GM13976 (cell line): ENCODE measurements at regions not wholly inside any gene's neighbourhood (a gene's known extent, or its start where the extent isn't known, plus 50 kb on each side); places are given as distances from the start of the nearest gene placed in this dataset.

Source experiments
- DNase-seq: peaks from one replicate; pipeline ENCODE4 v3.0.0; 2012; ENCODE audit warnings: low spot score
- CTCF ChIP-seq: IDR thresholded peaks from 2 replicates; pipeline ENCODE4 v1.5.1; 2012; ENCODE audit warnings: borderline replicate concordance, mild to moderate bottlenecking; ENCODE audit not compliant: insufficient read depth; ENCODE audit errors: extremely low read depth, missing control alignments, control extremely low read depth
- in situ Hi-C: fragments of 300-500 bp; cut with MboI; formaldehyde crosslinking; loops from one replicate; pipeline ENCODE4 v1.12.0; 2022; ENCODE audit warnings: low sequenced_read_pairs, mixed read lengths, inconsistent platforms; ENCODE audit not compliant: unreplicated experiment

GRCh38 chr7:46723742-46724141 lies 802.7 kb upstream of the IGFBP3 start:
- TF ChIP-seq CTCF = no peak
- DNase-seq = no peak
- in situ Hi-C loops = no loop called here

GRCh38 chr7:46723003-46723402 lies 801.9 kb upstream of the IGFBP3 start:
- TF ChIP-seq CTCF = no peak
- in situ Hi-C loops = no loop called here

GRCh38 chr7:46720761-46721160 lies 799.7 kb upstream of the IGFBP3 start:
- TF ChIP-seq CTCF = no peak
- no peak for DNase-seq
- in situ Hi-C loops = no loop called here

More at GRCh38 chr7:46723003-46723402, 801.9 kb upstream of the IGFBP3 start:
- DNase-seq = no peak

GRCh38 chr7:46719616-46720015 lies 798.5 kb upstream of the IGFBP3 start:
- in situ Hi-C loops = no loop called here
- TF ChIP-seq CTCF = no peak
- DNase-seq = no peak

- no peak for DNase-seq
- no peak for TF ChIP-seq CTCF
- in situ Hi-C loops = no loop called here
Measured at GRCh38 chr7:46716926-46717325, 795.9 kb upstream of the IGFBP3 start.

- DNase-seq = no peak
- in situ Hi-C loops = no loop called here
- no peak for TF ChIP-seq CTCF
Measured at GRCh38 chr7:46715579-46715978, 794.5 kb upstream of the IGFBP3 start.

- in situ Hi-C loops = no loop called here
- TF ChIP-seq CTCF = no peak
- DNase-seq = no peak
Measured at GRCh38 chr7:46714904-46715303, 793.8 kb upstream of the IGFBP3 start.
